GM21360 (cell line): ENCODE measurements at regions not wholly inside any gene's neighbourhood (a gene's known extent, or its start where the extent isn't known, plus 50 kb on each side); places are given as distances from the start of the nearest gene placed in this dataset.
"Not testable (repeated sequence)": the region's sequence is repeated elsewhere in the genome, so short reads cannot be mapped to it uniquely, and the experiment has no call there.

Experiments used
- ATAC-seq: cut with Tn5 transposase; IDR thresholded peaks from one replicate; pipeline ENCODE4 v1.9.1; 2021; ENCODE audit warnings: mild to moderate bottlenecking, moderate library complexity; ENCODE audit not compliant: unreplicated experiment

- no peak for ATAC-seq
These were observed 267.6 kb upstream of the OR4E1 start for GRCh38 chr14:21940887-21941856.

- no peak for ATAC-seq
These were observed 266.2 kb upstream of the OR4E1 start for GRCh38 chr14:21939836-21940235.

- no peak for ATAC-seq
These were observed 264.4 kb upstream of the OR4E1 start for GRCh38 chr14:21937996-21938395.

- ATAC-seq, result no peak
These were observed 260.1 kb upstream of the OR4E1 start for GRCh38 chr14:21933681-21934080.

- no peak for ATAC-seq
These were observed 250.9 kb upstream of the OR4E1 start for GRCh38 chr14:21924479-21924878.

GRCh38 chr14:21923820-21924219, 250.2 kb upstream of the OR4E1 start:
- ATAC-seq, result no peak

- ATAC-seq, result no peak
These were observed 247.8 kb upstream of the OR4E1 start for GRCh38 chr14:21921453-21921852.

GRCh38 chr14:21917699-21918436, 244.2 kb upstream of the OR4E1 start:
- peak; percentile 49 for ATAC-seq

- ATAC-seq, result no peak
These were observed 242.2 kb upstream of the OR4E1 start for GRCh38 chr14:21915826-21916225.

GRCh38 chr14:21913759-21914158, 240.1 kb upstream of the OR4E1 start:
- peak; percentile 68 for ATAC-seq

GRCh38 chr14:21912367-21912766, 238.7 kb upstream of the OR4E1 start:
- no peak for ATAC-seq

- ATAC-seq, result no peak
These were observed 238.3 kb upstream of the OR4E1 start for GRCh38 chr14:21911877-21912276.

GRCh38 chr14:21910260-21910659, 236.6 kb upstream of the OR4E1 start:
- no peak for ATAC-seq

- no peak for ATAC-seq
These were observed 229.1 kb upstream of the OR4E1 start for GRCh38 chr14:21902561-21903181.

- not testable (repeated sequence) for ATAC-seq
These were observed 221.2 kb upstream of the OR4E1 start for GRCh38 chr14:21894898-21895194.

- ATAC-seq, result no peak
These were observed 220.6 kb upstream of the OR4E1 start for GRCh38 chr14:21894003-21894897.

GRCh38 chr14:21891921-21892320, 218.3 kb upstream of the OR4E1 start:
- no peak for ATAC-seq

- no peak for ATAC-seq
These were observed 211.4 kb upstream of the OR4E1 start for GRCh38 chr14:21884995-21885394.

- no peak for ATAC-seq
These were observed 208.6 kb upstream of the OR4E1 start for GRCh38 chr14:21882226-21882625.

- ATAC-seq, result no peak
These were observed 207.3 kb upstream of the OR4E1 start for GRCh38 chr14:21880918-21881317.

- no peak for ATAC-seq
These were observed 202.2 kb upstream of the OR4E1 start for GRCh38 chr14:21875791-21876190.
